HG03064 (cell line): ENCODE measurements at regions not wholly inside any gene's neighbourhood (a gene's known extent, or its start where the extent isn't known, plus 50 kb on each side); places are given as distances from the start of the nearest gene placed in this dataset.
"Not testable (repeated sequence)": the region's sequence is repeated elsewhere in the genome, so short reads cannot be mapped to it uniquely, and the experiment has no call there.

Source experiments
- ATAC-seq: cut with Tn5 transposase; IDR thresholded peaks from one replicate; pipeline ENCODE4 v1.9.1; 2021; ENCODE audit warnings: low read depth; ENCODE audit not compliant: unreplicated experiment

DNA sequence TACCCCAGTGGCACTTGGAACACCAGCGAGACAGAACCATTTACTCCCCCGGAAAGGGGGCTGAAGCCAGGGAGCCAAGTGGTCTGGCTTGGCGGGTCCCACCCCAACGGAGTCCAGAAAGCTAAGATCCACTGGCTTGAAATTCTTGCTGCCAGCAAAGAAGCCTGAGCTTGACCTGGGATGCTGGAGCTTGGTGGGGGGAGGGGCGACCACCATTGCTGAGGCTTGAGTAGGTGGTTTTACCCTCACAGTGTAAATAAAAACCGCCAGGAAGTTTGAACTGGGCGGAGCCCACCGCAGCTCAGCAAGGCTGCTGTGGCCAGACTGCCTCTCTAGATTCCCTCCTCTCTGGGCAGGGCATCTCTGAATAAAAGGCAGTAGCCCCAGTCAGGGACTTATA is 62.8 kb downstream of the RPS24 start:
- ATAC-seq = not testable (repeated sequence)

DNA sequence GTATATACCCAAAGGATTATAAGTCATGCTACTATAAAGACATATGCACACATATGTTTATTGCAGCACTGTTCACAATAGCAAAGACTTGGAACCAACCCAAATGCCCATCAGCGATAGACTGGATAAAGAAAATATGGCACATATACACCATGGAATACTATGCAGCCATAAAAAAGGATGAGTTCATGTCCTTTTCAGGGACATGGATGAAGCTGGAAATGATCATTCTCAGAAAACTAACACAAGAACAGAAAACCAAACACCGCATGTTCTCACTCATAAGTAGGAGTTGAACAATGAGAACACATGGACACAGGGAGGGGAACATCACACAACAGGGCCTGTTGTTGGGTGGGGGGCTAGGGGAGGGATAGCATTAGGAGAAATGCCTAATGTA is 68.9 kb downstream of the RPS24 start:
- ATAC-seq = not testable (repeated sequence)

DNA sequence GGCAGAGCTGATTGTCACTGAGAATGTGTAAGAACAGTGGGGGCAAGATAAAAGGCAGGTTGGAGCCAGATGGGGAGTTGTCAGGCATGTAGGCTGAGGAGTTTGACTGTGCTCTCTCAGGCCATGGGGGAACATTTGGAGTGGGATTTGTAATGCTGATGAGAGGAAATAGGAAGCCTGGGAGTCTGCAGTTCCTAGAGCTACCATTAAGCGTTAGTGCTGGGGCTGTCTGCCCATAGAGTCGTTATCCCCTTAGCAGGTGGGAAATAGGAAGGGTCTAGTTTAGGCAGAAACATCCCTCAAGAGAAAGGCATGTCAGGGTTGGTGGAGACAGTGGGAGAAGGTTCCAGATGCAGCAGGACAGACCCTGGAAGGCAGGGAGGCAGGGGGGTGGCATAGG is 75.5 kb downstream of the RPS24 start:
- ATAC-seq = no peak

DNA sequence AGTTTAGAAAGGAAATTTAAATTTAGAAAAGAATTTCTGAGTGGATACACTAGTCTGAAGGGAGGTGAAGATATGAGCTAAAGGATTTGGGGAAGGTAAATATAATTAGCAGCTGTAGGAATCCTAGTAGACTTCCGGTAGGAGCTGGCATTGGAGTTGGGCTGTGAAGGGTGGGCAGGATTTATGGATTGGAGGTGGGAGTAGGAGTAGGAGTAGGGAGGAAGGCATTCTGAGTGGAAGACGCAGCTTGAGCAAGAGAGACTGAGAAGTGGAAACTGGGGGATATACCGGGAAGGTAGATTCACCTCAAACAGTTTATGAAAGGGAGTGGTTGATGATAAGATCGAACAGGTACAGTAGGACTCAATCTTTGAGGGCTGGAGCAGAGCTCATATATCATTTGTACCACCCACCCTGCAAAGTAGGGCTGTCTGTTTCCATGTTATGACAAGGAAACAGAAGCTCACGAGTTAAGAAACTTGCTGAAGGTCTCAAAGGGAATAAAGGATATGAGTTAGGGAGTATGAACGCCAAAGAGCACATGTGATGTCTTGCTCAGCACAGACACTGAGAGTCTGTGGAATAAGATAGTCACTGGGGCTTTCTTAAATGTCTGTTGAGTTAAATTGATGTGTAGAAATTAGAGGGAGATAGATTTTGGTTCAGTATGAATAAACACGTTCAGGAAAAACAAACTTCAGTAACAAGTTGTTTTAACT is 81.6 kb downstream of the RPS24 start:
- ATAC-seq = no peak

DNA sequence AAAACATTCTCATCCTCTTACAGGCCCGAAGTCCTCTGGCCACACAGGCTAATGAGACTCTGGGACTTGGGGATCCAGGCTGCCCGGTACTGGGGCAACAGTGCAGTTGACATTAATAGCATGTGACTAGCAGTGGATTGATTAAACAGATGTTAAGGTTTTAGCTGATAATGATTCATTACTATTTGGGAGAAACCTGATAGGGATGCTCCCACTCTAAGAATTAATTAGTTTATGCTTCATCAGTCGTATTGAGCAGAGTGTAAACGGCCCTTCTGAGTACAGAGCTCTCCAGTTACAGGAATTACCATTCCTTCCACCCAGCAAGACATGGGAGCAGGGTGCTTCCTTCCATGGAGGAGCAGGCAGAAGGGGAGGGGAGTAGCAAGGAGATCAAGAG is 82.7 kb downstream of the RPS24 start:
- no peak for ATAC-seq

DNA sequence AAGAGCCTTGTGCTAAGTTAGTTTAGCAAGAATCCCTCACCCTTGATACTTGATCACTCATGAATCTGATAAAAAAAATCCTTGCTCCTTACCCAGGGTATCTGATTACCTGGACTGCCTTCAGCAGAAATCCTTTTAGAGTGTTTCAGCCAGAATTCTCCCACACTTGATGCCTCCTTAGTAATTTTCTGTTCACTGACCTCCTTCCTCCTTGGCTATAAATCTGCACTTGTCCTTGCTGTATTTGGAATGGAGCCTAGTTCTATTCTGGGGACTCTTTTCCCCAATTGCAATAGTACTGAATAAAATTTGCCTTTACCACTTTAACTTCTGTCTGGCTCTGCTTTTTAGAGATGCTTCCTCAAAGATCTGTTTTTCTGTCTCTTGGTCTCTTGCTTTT is 84.9 kb downstream of the RPS24 start:
- no peak for ATAC-seq

DNA sequence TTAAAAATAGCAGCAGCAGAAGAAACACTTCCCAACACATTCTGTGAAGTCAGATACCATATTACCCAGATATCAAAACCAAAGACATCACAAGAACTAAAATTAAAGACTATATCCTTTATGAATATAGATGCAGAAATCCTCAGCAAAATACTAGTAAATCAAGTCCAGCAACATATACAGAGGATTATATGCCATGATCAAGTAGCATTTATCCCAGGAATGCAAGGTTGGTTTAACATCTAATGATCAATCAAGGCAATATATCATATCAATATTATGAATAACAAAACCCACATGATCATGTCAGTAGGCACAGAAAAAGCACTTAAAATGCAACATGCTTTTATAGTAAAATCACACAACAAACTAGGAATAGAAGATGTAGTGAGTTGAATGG is 88.1 kb downstream of the RPS24 start:
- ATAC-seq = no peak

DNA sequence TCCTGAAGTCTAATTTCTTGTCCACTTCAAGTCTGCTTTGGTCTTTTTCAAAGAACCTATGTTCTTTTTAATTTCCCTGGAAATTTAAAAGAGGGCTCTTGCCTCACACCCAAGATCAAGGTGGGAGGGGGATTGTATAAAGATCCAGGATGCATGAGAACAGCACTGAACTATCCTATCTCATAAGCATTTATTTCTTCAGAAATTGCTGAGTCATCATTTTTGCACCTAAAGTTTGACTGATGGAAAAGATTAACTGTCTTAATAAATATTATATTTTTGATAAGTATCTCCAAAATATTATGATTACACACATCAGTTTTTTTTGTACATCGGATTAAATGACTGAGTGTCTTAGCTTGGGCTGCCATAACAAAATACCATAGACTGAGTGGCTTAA is 90.5 kb downstream of the RPS24 start:
- no peak for ATAC-seq

DNA sequence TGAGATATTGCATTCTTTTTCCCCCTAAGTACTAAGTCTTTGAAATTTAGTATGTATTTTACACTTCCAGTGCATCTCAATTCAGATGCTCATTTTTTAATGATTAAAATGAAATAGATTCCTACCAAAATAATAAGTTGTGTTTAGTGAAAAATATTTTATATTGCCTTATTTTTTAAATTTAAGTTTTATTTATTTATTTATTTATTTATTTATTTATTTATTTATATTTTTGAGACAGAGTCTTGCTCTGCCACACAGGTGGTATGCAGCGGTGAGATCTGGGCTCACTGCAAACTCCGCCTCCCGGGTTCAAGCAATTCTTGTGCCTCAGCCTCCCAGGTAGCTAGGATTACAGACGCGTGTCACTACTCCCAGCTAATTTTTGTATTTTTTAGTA is 95.5 kb downstream of the RPS24 start:
- no peak for ATAC-seq

DNA sequence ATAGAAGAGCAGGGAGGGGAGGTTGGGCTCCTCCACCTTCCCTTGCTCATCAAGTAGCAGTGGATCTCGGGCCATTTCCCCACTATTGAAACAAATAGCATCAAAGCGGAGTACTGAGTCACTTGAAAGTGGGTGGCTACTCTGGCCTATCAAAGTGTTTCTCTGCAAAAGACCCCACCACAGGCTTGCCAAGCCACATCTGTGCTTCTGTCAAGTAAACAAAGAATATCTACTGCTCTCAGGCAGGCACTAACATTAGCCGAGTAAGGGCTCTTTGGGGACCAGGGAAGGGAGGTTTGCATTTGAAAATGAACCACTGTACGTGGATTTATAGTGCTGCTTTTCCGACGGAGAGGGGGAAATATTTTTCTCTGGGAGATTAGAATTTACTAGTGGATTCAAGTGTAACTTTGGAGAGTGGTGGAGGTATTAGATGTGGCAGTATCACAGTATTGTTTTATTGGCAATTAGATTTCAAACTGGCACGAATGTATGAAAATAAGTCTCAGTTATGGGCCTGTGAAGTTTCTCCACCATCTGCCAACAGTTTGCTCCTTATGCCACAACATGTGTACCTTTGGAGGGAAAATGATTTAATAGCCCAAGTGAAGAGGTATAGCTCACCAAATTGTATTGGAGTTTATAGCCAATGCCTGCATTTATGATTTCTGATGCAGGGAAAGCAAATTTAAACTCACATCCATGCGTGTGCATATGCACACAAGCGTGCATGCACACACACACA is 97.5 kb downstream of the RPS24 start:
- ATAC-seq = no peak

DNA sequence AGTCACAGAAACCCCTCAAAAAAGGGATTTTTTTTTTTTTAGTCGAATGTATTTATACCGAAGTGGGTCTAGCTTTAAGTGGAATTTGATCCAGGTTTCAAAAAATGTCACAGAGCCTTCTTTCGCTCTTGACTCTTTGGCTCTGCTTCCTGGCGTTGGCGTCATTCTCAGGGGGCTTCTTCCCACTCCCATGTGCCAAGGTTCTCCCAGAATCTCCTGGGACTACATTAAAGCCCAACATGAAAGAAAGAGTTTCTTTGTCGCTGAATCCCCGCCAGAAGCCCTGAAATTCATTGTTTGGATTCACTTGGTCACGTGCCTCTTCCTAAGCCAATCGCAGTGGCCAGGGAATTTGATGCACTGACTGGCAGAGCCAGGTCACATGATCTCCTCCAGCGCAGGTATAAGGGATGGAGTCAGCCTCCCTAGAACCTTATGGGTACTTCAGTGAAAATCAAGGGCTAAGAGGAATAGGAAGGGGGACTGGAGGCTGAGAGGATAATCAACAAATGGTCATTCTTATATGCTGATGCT is 101.2 kb downstream of the RPS24 start:
- ATAC-seq = no peak

DNA sequence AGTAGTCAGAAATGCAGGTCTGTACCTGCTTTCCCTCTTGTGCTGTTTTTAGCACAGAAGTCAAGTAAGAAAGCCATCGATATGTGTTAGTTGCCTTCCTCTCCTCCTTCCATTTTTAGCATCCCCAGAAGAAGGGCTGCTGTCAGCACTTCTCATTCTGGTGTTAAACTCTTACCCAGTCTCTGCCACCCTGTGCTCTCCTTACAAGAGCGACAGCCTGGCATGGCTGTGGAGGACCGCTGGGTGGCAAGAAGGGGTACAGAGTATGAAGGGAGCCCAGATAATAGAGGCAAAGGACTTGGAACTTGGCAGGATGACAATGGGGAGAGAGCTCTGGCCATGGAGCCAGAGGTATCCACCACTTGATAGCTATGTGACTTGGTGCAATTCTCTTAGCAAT is 103.5 kb downstream of the RPS24 start:
- ATAC-seq = no peak

DNA sequence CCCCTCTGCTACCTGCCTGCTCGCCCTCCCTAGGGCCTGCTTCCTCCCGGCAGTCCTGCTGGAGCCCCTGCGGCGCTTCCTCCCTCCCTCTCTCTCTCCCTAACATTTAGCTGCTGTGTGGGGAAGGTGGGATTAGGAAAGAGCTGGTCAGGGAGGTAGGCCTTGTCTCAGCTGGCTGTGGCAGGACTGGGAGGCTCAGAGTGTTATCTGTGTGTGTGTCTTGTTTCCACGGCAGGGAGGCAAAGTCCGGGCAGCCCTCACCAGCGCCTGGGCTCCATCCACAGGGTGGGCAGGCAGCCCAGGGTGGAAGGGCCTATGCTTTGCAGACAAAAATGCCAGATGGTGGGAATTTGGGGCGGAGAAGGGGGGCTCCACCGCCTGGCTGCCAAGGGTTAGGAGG is 105.7 kb downstream of the RPS24 start:
- ATAC-seq = no peak

DNA sequence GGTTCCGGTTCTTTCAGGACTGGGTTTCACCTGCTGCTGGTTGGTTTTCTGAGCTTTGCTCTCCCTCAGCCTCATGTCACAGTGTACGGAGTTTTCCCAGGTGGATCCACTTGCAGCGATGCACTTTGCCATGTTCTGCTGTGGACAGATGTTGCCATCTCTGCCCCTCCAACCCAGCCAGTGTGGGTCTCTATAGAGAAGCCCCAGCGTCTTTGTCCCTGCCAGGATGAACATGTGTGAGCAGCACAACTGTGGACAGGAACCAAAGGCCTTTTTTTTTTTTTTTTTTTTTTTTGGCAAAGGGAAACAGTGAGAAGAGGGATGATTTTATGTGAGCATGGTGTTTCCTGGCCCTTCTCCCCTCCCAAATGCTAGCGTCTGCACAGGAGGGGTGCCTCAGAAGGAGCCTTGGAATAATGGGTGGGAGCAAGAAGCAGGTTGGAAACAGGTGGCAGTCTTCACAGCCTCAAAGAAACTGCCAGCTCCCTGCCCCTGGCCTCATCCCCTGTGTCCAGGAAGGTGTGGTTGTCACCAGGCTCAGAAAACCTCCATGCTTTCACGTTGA is 106.5 kb downstream of the RPS24 start:
- no peak for ATAC-seq

DNA sequence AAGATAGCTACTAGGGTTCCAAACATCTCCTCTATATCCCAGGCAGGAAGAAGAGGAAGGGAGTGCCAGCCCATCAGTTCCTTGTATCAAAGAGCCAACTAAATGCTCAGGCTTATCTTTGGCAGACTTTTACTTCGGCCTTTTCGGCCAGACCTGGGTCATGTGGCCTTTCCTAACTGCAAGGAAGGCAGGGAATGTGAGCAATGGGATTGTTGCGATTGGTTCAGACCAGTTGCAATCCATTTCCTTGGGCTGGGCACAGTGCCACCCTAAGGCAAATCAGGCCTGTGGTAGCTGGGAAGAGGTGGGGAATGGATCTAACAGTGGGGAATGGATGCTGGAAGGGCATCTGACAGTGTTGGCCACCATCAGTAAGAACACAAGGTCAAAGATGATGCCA is 109.9 kb downstream of the RPS24 start:
- ATAC-seq = no peak

DNA sequence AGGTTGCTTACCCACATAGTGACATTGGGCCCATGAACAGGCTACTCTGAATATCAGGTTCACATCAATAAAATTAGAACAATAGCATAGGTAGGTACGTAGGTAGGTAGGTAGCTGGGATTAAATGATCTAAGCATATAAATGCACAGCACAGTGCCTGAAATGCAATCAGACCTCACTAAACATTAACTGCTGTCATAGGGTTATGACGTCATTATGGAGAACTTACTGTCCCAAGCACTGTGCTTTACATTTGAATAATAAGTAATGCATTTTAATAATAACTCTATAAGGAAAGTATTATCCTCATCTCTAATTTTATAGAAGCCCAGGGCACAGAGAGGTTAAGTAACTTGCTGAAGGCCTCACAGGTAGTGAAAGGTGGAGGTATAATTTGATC is 112.5 kb downstream of the RPS24 start:
- no peak for ATAC-seq

DNA sequence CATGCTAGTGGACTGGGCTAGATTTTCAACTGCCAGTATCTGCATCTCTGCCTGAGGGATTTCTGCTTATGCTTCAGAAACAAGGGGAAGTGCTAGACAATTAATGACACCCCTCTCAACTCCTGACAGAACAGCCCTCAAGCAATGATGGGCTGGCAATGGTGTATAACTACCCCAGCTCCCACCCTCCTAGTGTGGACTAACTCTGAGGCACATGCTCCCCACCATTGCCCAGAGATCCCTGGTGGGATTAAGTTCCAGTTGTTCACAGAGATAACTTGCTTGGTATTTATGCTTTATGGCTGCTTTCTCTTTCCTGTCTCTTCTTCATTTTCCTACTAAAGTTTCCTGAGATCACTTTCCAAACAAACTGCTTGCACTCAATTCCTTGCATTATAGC is 113.5 kb downstream of the RPS24 start:
- ATAC-seq = no peak

DNA sequence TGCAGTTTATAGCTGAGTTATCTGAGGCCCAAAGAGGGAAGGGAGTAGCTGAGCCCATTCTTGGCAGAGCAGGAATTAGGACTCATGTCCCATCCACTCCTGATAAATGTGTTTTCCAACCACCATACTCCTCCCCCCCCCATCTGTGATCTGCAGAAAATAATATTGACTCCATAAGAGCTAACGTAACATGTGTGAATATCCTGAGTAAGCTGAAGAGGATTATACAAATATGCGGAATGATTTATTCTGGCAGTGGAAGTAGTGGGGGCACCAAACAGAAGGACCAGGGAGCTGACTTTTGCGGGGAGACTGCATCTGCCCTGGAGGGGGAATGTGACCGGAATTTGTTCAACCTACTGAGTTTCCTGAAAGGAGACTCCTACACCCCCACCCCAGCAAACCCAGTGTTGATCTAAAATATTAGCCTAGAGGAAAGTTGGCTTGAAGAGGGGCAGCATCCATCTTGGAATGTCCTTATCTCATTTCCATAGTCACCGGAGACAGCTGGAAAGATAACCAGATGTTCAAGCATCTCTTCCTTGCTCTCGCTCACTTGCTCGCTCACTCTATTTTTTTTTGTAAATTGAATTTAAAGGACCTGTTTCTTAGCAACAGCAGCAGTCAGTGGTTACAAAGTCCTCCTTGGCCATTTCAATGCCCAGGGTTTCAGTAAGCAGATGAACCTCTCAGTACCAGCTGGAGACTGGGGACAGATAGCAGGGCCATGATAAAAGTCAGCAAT is 114.7 kb downstream of the RPS24 start:
- ATAC-seq = no peak

DNA sequence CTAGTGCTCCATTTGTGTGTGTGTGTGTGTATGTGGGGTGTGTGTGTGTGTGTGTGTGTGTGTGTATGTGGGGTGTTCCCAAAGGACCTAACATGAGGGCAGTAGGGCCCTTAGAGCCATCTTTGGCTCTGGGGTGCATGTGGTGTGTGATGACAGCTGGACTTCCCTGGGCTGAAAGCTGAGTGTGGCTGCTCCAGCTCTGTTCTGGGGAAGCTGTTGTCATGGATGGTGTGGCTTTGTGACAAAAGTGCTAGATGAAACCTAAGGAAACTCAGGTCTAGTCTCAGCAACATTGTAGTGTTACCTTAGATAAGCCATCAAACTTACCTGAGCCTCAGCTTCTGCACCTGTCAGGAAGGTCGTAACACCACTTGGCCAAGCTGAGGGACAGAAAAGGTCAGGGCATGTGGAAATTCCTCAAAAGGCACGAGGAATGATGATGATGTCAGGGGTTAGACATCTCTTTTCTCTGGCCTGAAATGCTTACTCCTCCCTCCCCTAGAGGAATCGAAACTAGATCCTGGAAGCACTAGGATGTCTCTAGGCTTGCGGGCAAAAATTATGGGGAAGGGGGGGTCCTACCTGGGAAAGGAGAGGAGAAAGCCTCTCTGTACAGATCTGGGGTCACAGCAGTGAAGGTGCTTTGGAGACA is 115.4 kb downstream of the RPS24 start:
- no peak for ATAC-seq

DNA sequence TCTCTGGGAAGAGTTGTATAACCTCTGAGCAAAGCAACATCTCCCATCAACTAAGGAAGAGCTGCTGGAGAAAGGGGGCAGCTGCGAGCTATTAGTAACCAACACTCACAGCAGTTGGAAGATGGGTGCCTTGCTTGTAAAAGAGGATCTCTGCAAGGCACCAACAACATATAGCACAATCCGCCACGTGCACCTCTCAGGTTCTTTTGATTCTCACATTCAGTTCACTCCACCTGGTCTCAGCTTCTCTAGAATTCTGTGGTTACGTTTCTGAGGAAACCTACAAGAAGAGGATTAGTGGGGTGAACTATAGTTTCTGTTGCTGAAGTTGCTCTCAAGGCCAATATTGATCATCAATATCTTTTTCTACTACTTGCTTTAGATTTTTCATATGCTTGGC is 117.1 kb downstream of the RPS24 start:
- ATAC-seq = no peak

DNA sequence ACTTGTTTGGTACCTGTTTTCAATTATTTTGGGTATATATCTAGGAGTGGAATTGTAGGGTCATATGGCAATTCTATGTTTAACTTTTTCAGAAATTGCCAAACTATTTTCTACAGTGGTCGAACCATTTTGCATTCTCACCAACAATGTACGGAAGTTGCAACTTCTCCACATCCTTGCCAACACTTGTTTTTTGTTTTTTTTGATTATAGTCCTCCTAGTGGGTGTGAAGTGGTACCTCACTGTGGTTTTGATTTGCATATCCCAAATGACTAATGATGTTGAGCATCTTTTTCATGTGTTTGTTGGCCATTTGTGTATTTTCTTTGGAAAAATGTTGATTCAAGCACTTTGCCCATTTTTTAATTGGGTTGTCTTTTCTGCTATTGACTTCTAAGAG is 122.1 kb downstream of the RPS24 start:
- ATAC-seq = no peak
